ENCODE measurements at regions not wholly inside any gene's neighbourhood (a gene's known extent, or its start where the extent isn't known, plus 50 kb on each side); places are given as distances from the start of the nearest gene placed in this dataset.

DNA sequence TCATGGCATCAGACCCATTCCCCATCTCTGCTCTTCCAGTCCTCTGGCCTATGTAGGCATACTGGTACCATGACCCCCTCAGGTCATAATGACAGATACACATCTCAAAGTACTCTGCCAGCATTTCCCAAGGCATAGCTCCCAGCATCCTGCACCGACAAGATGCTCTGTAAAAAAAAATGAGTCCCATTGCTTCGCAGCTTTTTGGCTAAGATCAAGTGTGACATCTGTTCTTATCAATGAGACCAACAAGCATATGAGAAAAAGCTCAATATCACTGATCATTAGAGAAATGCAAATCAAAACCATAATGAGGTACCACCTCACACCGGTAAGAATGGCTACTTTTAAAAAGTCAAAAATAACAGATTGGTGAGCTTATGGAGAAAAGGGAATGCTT lies 463.9 kb upstream of the PROK2 start:
- no TSS peak for BruUV-seq (replicated peaks)
- Histone ChIP-seq H2BK20ac (ENCODE audit: low read depth, low read length) (no peak overlapping the region), H3K9me3 (ENCODE audit: control insufficient read depth, insufficient read depth, low read length) (no peaks in the 10 kb centered on the region), H3K4me1 (ENCODE audit: control insufficient read depth, insufficient read depth, low read length) (no peaks in the 10 kb centered on the region), H2BK120ac (ENCODE audit: low read depth, low read length) (no peak overlapping the region), H3K9me1 (ENCODE audit: insufficient read depth, low read length) (no peaks in the 10 kb centered on the region; the same call in 1 of the 2 replicates), H4K20me1 (ENCODE audit: insufficient read depth, low read length) (no peaks in the 10 kb centered on the region), H2AK9ac (replicated peaks; ENCODE audit: low read depth, low read length, poor library complexity) (no peak overlapping the region), H3K27ac (ENCODE audit: insufficient read depth, low read length) (no peak overlapping the region), H4K5ac (ENCODE audit: low read depth, low read length) (no peak overlapping the region), H2AFZ (replicated peaks; ENCODE audit: low read length, poor library complexity) (no peak overlapping the region), H2BK15ac (ENCODE audit: low read depth, low read length) (no peak overlapping the region), H3K27me3 (ENCODE audit: control insufficient read depth, insufficient read depth, low read length) (peaks cover 38% of the 10 kb centered on the region), H2AK5ac (ENCODE audit: low read depth, low read length) (no peak overlapping the region), H3K14ac (replicated peaks; ENCODE audit: low read depth, low read length) (no peak overlapping the region), H3K9ac (ENCODE audit: low read depth, low read length) (no peak overlapping the region), H3K79me1 (ENCODE audit: low read depth in 1 of 2, low read length in 2 of 2) (no peaks in the 10 kb centered on the region), H3K23ac (ENCODE audit: low read depth, low read length) (no peak overlapping the region), H3K56ac (ENCODE audit: extremely low read depth, insufficient read depth, low read length) (no peak overlapping the region), H3K4me2 (ENCODE audit: low read depth, low read length) (no peak overlapping the region), H3K4me3 (ENCODE audit: insufficient read depth, low read depth, low read length) (no peak overlapping the region), H3K18ac (ENCODE audit: low read depth, low read length) (no peak overlapping the region), H2BK5ac (ENCODE audit: low read depth, low read length, poor library complexity, severe bottlenecking) (no peak overlapping the region), H4K8ac (ENCODE audit: low read depth in 2 of 2, low read length in 2 of 2) (no peak overlapping the region), H3K4ac (ENCODE audit: low read depth, low read length) (no peak overlapping the region), H3K36me3 (ENCODE audit: control insufficient read depth, insufficient read depth, low read length) (no peaks in the 10 kb centered on the region), H4K91ac (ENCODE audit: insufficient read depth, low read depth, low read length) (no peak overlapping the region)
- TF ChIP-seq MXI1 (IDR thresholded peaks at IDR 0.05; ENCODE audit: borderline replicate concordance, low read depth, low read length) (no peak), RCOR1 (IDR thresholded peaks at IDR 0.05; ENCODE audit: insufficient replicate concordance, low read length) (no peak), POLR2A (IDR thresholded peaks at IDR 0.05; ENCODE audit: low read depth, low read length) (no peak), CEBPB (IDR thresholded peaks at IDR 0.05; ENCODE audit: low read depth, low read length) (no peak), ELK1 (IDR thresholded peaks at IDR 0.05; ENCODE audit: borderline replicate concordance, low read depth, low read length) (no peak), RFX5 (IDR thresholded peaks at IDR 0.05; ENCODE audit: low read depth, low read length) (no peak), SMC3 (IDR thresholded peaks at IDR 0.05; ENCODE audit: low read depth, low read length) (no peak), MAZ (IDR thresholded peaks at IDR 0.05; ENCODE audit: borderline replicate concordance, low read depth, low read length) (no peak), RAD21 (IDR thresholded peaks at IDR 0.05; ENCODE audit: low read length) (no peak), MAFK (IDR thresholded peaks at IDR 0.05; ENCODE audit: low read depth, low read length) (no peak), BHLHE40 (IDR thresholded peaks at IDR 0.05; ENCODE audit: low read depth, low read length) (no peak), CHD1 (IDR thresholded peaks at IDR 0.05; ENCODE audit: low read depth, low read length) (no peak), FOS (IDR thresholded peaks at IDR 0.05; ENCODE audit: low read depth, low read length) (no peak), NFE2L2 (IDR thresholded peaks at IDR 0.05; ENCODE audit: low read depth, low read length) (no peak)
- TF ChIP-seq, protein P1, sequence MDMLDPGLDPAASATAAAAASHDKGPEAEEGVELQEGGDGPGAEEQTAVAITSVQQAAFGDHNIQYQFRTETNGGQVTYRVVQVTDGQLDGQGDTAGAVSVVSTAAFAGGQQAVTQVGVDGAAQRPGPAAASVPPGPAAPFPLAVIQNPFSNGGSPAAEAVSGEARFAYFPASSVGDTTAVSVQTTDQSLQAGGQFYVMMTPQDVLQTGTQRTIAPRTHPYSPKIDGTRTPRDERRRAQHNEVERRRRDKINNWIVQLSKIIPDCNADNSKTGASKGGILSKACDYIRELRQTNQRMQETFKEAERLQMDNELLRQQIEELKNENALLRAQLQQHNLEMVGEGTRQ (IDR thresholded peaks at IDR 0.05; ENCODE audit: low read depth, low read length), result no peak
- TF ChIP-seq, protein P2, sequence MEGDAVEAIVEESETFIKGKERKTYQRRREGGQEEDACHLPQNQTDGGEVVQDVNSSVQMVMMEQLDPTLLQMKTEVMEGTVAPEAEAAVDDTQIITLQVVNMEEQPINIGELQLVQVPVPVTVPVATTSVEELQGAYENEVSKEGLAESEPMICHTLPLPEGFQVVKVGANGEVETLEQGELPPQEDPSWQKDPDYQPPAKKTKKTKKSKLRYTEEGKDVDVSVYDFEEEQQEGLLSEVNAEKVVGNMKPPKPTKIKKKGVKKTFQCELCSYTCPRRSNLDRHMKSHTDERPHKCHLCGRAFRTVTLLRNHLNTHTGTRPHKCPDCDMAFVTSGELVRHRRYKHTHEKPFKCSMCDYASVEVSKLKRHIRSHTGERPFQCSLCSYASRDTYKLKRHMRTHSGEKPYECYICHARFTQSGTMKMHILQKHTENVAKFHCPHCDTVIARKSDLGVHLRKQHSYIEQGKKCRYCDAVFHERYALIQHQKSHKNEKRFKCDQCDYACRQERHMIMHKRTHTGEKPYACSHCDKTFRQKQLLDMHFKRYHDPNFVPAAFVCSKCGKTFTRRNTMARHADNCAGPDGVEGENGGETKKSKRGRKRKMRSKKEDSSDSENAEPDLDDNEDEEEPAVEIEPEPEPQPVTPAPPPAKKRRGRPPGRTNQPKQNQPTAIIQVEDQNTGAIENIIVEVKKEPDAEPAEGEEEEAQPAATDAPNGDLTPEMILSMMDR (conservative IDR thresholded peaks at IDR 0.05; ENCODE audit: low read depth, low read length), result no peak
- ChIA-PET CTCF (no interaction called here), POLR2A (ENCODE audit: unreplicated experiment) (no interaction called here)
- DNase-seq, result no peak
- no peak for ATAC-seq (ENCODE audit: low read depth)
- intact Hi-C loops (cut with micrococcal nuclease), result no loop called here
- in situ Hi-C loops (cut with MboI; ENCODE audit: low sequenced_read_pairs), result no loop called here
- dilution Hi-C loops (cut with HindIII; ENCODE audit: low sequenced_read_pairs, unreplicated experiment), result no loop called here
- 61% methylated on average over 2 of the region's 3 CpGs; no CpG with 5 or more reads in 1 of the 2 experiments for WGBS, 2 experiments (ENCODE audit: extremely low coverage in 2 of 2, insufficient read length in 1 of 2)

Data from IMR-90 (cell line).